ENCODE measurements at regions not wholly inside any gene's neighbourhood (a gene's known extent, or its start where the extent isn't known, plus 50 kb on each side); places are given as distances from the start of the nearest gene placed in this dataset.
A peak's percentile ranks its signal among the peaks of the same experiment; 100 is the strongest.

DNA sequence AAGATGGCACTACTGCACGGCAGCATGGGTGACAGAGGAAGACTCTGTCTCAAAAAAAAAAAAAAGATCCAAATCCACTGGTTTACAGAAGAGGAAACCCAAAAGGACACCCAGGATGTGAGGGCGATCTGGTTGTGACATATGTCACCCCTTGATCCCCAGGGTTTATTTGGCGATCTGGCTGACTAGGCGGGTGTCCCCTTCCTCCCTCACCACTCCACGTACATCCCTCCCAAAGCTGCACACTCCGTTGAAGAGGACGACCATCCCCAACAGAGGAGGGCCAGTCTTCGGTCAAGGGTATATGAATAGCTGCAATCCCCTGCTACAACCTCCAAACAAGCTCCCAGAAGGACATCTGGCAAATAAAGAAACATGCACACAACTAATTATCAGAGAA is 111.6 kb downstream of the HTR5A start:
- no peak for DNase-seq (ENCODE audit: low spot score)

DNA sequence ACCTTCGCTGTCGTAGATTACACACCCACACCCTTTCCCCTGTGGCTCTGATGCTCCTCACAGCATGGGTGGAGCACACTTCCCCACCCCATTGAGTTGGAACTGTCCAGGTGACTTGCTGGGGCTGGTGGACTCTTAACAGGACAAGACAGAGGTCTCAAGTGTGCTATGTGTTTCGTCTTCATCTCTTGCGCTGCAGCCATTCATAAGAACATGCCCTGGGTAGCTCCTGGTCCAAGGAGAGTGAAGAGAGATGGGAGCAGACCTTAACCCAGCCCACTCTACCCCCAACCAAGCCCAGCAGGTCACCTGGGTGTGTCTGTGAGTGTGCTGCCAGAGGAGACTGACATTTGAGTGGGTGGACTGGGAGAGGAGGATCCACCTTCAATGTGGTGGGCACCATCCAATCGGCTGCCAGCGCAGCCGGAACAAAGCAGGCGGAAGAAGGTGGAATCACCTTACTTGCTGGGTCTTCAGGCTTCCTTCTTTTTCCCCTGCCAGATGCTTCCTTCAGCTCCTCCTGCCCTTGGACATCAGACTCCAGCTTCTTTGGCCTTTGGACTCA is 112.4 kb downstream of the HTR5A start:
- no peak for DNase-seq (ENCODE audit: low spot score)

DNA sequence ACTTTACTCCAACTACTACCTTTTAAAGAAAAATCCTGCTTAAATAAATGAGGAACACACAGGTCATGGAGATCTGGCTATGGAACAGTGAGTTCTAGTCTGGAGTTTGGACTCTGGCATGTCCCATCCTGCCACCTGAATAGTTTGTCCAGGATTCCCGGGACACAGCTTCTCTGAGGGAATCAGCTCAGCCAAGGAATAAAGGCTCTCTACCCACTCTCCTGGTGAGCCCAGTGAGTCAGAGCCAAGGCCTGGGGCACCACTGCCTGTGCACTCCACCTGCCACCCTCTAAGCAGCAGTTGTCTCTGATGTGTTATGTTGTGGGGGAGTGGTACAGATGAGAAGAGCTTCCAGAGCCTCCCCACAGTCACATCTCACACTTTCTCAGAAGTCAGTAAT is 113.5 kb downstream of the HTR5A start:
- no peak for DNase-seq (ENCODE audit: low spot score)

DNA sequence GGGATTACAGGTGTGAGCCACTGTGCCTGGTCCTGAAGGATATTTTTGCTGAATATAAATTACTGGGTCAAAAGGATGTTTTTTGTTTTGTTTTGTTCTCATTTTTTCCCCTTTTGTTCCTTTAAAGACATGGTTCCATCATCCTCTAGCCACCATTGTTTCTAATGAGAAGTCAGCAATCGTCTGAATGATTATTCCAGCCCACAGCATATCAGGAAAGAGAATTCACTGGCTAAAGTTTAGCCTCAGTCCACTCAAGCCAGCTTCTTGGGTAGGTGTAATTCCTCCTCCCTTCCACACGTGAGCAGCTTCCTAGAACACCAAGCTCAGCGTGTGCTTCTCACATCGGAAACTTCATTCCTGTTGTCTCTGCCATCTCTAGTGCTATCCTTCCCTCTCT is 112.8 kb upstream of the INSIG1 start:
- no peak for DNase-seq (ENCODE audit: low spot score)

DNA sequence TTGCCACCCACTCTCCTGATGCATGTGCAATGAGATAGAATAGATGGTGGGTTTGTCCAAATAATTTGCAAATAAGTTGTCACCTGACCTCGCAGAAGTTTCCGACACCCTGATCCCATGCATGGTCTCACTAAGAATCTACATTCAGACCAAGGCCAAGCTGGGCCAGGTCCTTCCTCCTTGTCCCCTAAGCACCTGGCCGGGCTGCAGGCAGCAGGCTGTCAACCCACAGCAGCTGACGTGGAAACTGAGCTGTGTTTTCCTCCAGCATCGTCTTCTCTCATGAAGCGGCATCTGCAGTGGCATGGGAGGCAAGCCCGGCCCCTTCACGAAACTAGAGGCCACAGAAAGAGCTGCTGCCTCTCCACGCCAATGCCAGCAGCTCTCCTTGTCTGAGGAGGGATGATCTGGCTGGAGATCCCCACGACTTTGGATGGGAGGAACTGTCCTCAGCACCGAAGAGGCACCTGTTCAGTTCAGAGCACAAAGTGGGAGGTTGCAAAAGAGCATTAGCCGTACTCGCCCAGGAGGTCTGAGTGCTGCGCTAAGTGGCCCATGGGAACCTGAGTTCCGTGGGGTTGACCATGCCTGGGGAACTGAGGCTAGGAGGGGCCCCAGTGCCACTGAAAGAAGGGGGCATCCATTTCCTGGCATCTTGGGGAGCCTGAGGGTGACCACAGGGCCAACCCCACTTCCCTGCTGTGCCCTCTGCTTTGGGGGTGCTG is 110.5 kb upstream of the INSIG1 start:
- no peak for DNase-seq (ENCODE audit: low spot score)

DNA sequence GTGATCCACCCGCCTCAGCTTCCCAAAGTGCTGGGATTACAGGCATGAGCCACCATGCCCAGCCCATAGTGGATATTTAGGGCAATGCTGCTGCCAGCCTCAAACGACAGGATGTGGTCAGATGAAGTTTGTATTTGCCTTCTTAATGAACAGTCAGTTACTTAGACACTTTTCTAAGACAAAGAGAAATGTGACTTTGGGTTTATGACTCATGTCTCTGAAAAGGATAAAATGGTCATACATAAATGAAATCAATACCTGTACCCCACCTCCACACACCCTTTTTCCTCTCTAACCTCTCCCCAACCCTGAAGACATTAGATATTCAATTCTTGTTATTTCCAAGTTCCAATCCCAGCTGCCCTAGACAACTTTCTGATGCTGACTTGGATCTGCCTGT is 109.3 kb upstream of the INSIG1 start:
- no peak for DNase-seq (ENCODE audit: low spot score)

DNA sequence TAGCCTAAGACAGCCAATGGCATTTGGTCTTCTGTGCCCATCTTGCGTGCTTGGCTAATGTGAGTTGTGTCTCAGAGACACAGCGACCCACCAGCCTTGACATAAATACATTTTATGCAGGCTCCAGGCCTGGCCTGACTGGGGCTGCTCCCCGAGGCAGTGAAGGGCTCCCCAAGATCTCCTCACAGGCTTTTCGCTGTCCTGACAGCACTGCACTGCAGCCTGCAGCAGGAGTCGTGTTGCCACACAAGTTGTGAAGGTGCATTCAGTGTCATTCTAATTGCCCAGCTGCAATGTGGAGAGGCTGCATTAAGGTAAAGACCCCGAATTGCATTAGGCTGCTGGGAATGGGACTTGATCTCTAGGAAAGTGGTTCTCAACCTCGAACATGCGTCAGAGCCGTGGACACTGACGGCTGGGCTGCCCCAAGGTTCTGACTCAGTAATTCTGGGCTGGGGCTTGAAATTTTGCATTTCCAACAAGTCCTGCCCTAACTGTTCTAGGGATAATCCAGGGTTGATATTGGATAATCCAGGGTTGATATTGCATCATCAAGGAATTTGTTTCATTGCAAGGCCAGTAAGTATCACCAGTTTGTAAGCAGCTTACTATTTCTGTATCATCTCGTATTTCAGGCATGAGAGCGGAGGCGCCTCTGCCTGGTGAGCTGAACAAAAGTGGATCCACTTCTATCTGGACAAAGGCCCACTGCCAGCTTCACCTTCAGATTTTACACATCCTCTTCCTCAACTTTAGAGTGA is 108.7 kb upstream of the INSIG1 start:
- DNase-seq (ENCODE audit: low spot score): no peak

DNA sequence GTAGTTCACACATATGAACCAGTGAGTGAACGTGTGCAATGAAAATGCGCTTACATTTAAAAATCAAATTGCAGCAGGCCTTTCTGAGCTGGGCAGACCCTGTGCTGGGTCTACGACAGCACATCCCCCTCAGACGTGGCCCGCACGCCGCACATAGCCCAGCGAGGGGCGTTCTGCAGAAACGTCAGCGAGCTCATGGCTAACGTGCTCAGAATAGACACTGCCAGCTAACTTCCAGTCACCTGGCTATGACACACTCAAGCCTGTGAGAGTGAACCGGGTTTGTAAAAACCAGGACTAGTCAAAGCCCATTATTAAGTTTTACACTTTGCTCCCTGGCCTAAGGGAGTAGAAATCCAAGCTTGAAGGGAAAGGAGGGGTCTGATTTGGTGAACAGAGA is 108.1 kb upstream of the INSIG1 start:
- no peak for DNase-seq (ENCODE audit: low spot score)

DNA sequence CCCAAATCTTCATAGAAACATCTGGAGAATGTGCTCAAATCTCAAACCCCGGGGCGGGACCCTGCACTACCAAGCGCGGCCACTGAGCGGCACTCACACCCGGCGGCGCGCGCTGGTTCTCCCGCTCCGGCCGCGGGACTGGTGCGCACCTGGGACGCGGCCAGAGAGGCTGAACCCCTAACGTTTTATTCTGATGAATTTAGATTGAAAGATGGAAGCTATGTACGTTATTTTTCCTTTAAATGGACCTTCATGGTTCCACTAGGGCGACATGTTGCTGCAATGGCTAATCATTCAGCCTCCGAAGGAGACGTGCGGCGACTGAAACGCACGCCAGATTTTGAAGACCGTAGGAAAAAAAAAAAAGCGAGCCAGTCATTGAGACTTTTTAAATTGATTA is 107.0 kb upstream of the INSIG1 start:
- peak; percentile 70 for DNase-seq (ENCODE audit: low spot score)

DNA sequence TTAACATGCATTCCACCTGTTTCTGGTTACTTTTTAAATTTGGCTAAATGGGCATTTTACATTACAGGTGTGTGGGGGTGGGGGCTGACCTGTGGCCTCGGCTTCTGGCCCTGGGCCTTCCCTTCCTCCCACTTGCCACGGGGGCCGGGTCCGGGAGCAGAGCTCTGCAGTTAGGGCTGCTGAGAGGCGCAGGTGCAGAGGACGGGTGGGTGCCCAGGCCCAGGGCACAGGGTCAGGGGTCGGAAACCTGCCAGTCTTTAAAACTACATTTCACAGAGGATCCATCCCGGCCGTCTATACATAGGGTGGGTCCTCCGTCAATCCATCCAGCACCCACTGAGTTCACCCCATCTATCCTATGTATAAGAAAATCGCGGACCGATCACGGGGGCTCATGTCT is 106.5 kb upstream of the INSIG1 start:
- no peak for DNase-seq (ENCODE audit: low spot score)

DNA sequence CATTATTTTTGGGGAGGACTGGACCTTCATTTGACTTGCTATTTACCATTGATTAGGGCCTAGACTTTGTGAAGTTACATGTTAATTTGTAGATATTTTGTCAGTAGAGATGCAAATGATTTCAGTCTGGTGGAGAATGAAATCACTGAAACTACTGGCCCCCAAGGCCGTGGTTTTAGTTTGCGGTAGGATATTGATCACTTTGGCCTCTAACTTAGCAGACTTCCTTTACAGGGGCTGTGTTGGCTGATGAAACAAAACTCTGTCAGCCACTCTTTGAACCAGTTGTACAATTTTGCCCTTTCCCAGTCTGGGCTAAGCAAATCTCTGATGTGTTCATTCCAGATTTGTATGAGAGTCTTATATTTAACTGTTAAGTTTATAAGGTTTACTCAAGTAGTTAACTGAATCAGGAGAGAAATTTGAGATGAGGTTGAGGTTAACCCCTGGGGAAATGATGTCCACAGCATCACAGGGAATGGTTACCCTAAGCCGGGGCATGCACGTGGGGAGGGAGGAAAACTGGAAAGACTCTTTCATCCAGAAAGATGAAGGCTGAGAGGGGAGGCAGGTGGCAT is 105.7 kb upstream of the INSIG1 start:
- DNase-seq (ENCODE audit: low spot score): no peak

DNA sequence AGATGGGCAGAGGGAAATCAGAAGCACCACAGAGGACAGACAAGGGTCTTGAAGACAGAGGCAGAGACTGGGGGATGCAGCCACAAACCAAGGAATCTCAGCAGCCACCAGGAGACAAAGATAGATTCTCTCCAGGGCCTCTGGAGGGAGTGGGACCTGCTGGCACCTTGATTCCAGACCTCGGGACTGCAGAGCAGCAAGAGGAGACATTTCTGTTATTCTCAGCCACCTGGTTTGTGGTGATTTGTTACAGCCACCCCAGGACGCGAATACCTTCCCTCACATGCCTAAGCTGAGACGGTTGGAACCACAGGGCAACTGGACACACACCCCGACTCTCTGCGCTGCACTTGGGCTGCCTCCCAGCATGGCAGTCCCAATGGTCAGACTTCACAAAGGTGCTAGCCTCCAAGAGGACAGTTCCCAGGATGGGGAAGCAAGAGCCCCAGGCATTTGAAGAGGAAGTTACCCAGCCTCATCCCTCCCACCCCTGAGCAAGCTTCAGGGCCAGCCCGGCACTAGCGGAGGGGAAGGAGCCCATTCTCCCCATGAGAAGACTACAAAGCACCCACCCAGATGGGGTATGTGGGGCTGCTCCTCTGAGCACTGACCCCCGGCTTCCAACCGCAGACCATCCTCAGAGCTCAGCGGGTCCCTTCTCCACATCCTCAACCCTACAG is 104.6 kb upstream of the INSIG1 start:
- no peak for DNase-seq (ENCODE audit: low spot score)

DNA sequence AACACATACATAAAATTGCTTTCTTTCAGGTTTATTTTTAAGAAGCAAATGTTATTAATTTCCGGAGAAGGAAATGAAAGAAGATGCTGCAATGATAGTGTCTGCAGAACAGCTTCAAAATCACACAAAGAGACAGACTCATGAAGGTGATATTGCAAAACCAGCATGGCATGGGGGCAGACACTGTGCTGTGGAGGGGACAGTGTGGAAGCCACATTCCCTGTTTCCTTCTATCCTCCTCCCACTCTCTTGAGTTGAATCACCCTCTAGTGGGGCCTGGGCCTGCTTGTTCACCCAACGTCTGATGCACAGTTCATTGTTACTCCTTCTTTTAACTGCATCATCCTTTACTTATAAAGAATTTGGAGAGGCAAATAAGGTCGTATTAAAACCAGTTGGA is 104.0 kb upstream of the INSIG1 start:
- no peak for DNase-seq (ENCODE audit: low spot score)

DNA sequence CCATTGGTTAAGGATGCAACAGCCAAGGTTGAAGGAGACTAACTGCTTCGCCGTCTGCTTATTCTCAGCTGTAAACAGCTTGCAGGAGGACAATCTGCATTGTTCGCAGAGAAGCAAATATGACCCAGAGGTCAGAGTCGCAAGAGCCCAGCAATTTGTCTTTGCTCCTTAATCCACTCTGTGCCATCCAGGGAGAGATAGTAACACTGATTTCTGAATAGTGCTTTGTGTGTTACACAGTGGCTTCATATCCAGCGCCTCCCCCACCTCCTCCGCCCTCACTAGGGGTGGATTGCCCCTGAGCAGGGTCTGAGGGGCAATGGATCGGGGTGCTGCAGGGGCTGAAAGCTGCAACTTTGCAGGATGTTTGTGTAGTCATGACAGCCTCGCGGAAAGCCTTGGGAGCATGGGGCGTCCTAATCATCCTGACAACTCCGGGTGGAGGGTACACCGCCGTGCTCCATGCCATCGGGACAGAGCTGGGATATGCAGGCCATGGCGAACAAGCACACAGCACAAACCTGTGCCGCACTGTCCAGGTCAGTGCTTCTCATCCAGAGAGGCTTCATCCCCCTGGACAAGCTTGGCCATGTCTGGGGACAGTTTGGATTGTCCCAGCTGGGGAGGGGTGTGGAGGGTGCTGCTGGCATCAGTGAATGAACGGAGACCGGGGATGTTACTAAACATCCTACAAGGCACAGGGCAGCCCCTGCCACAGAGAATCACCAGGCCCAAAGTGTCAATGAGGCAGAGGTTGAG is 103.1 kb upstream of the INSIG1 start:
- no peak for DNase-seq (ENCODE audit: low spot score)

DNA sequence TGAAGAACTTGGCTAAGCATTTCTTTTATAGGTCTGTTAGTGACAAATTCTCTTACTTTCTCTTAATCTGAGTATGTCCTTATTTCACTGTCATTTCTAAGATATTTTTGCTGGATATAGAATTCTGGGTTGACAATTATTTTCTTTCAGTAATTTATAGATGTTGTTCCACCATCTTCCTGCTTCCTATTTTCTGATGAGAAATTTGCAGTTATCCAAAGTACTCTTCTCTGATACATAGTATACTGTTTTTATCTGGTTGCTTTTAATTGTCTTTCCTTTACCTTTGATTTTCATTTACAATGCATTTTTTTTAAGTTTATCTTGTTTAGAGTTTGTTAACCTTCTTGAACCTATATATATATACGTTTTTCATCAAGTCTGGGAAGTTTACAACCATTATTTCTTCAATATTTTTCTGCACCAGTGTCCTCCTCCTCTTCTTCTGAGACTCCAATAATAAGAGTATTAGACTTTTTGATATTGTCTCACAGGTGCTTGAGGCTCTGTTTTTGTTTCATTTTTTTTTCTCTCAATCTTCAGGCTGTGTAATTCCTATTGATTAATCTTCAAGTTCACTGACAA is 101.6 kb upstream of the INSIG1 start:
- no peak for DNase-seq (ENCODE audit: low spot score)

DNA sequence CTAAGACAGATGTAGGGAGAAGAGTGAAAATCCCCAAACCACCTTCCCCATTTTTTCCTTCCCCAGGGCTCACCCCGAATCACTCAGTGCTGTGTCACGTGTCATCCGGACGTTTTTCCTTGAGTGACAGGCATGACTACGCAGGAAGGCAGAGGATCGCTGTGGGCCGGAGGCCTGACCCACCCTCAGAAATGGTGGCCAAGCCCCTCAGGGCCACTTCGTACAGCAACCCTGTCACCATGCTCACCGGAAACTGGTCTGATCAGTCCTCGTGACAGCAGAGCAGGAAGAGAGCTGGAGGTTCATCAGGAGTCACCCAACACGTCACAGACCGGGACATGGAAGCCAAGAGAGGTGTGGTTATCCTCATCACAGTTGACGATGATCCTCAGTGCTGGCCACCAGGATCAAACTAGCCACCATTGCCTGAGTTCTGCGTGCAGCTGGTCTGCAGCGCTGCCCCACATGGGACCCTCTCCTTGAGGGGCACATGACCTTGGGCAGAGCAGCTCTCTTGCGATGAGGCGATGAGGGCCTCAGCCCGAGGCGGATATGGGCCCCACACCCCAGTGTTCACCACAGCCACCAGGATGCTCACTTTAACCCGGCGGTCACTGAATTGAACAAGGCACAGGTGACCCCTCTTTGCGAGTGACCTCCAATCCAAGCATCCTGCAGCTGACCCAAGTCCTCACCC is 99.3 kb upstream of the INSIG1 start:
- no peak for DNase-seq (ENCODE audit: low spot score)

DNA sequence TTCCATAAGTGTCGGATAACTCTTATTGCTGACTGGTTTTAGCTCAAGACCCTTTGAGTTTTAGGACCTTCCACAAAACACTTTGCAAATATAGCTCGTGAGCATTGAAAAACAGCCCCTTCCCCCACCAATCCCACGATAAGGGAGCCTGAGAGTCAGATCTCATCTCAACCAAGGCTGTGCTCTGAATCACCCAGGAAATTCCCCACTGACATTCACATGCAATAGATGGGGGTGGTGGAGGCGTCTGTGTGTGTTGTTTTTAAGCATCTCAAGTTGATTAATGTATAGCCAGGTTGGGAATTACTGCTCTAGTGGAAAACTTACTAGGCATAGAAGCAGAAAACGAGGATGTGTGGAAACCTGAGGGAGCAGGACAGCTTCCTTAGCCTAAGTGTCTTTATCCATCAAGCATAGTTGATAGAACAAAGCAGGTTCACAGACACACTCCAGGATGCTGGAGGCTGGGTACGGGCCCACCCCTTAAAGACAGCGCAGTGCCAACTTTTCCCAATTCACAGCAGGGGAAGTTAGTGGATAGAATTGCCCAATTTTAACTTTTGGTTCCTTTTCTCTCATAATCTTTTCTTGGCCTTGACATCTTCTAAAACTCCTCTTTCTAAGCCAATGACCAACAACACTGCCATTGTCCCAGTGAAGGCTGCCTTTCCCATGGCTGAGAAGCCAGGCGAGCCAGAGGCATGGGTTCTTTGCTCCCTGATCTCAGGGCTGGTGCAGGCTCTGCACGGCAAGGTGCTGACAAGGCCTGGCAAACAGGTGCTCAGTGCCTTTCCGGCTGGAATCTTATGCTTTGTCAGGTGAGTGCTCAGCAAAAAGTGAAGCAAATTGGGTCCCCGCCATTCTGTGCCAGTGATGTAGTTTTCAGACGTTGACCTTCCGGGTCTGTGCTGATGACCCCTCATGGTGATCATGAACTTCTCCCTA is 98.5 kb upstream of the INSIG1 start:
- no peak for DNase-seq (ENCODE audit: low spot score)

DNA sequence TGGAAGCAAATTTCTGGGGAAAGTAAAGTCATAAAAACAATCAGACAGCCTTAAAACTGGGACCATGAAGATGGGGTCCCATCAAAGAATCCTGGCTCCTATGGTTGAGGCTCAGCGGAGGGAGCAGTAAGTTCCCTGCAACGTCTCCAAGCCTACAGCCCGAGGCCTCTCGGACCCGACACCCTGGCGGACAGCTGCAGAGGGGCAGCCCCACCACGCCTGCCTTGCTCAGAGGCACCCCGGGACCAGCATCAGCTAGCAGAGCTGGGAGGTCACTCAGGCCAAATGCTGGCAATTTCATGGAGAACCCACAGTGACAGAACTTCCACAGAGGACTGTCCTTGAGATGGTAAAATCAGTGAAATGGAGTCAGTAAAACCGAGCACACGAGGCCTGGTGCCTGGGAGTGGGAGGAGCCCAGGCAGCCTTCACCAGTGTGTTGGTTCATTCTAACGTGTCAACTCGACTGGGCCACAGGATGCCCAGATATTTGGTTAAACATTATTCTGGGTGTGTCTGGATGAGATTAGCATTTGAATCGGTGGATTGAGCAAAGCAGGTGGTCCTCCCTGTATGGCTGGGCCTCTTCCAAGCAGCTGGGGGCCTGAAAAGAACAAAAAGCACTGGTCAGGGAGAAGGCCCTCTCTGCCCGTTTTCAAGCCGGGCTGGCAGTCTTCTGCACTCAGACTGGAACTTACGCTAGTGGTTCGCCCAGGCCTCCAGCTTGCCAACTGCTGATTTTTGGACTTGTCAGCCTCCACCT is 96.2 kb upstream of the INSIG1 start:
- DNase-seq (ENCODE audit: low spot score): no peak

All from HuH-7.5 (cell line).